ENCODE measurements at regions not wholly inside any gene's neighbourhood (a gene's known extent, or its start where the extent isn't known, plus 50 kb on each side); places are given as distances from the start of the nearest gene placed in this dataset.

DNA sequence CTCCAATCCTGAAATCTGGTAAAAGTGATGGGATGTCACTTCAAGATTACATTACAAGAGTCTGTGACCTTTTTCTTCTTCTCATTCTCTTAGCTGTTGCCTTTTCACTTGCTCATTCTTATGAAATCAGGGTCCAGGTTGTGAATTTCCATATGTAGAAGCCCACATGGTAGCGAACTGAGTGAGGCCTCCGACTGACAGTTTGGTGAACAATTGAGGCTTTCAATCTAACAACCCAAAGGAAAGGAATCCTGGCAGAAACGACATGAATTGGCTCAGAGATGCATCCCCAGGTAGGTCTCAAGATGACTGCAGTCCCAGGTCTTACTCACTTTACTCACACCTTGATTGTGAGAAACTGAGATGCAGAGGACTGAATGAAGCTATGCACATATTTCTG lies 203.4 kb upstream of the FAT4 start:
- TF ChIP-seq FOXP2 (optimal IDR thresholded peaks at IDR 0.05; ENCODE audit: control extremely low read depth, extremely low read length, insufficient read depth) (no peak), EZH2 (IDR thresholded peaks at IDR 0.05) (no peak), POLR2AphosphoS5 (IDR thresholded peaks at IDR 0.05; ENCODE audit: borderline replicate concordance, low read depth, low read length) (no peak)
- H3K36me3 ChIP-seq (ENCODE audit: insufficient read depth, low read length), result no peaks in the 10 kb centered on the region
- H3K9ac ChIP-seq (ENCODE audit: insufficient read length), result no peak overlapping the region
- DNase-seq (ENCODE audit: low read depth, low spot score), result no peak
- H3K4me3 ChIP-seq, result no peak overlapping the region
- H3K27ac ChIP-seq, result no peak overlapping the region
- H3K9me3 ChIP-seq (ENCODE audit: low read depth, low read length), result no peaks in the 10 kb centered on the region

DNA sequence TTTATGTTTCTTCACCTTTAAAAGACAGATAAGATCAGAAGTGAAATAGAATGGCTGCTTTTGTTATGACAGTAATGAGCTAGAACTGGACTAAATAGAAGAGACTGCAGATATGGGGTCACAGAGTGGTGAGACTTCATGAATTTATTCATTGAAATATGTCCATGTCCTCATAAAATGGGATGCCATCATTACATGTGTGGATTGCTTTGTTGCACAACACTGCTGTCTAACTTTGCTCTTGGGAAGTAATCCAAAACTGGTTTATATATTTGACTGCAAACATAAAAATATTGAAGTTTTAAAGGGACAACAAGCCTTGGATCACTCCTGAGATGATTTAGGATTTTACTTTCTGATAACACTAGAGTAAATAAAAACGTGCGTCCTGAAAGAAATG lies 209.2 kb upstream of the FAT4 start:
- Histone ChIP-seq H3K36me3 (ENCODE audit: insufficient read depth, low read length) (no peaks in the 10 kb centered on the region), H3K27ac (no peak overlapping the region), H3K4me3 (no peak overlapping the region), H3K9me3 (ENCODE audit: low read depth, low read length) (no peaks in the 10 kb centered on the region), H3K9ac (ENCODE audit: insufficient read length) (no peak overlapping the region)
- no peak for TF ChIP-seq POLR2AphosphoS5 (IDR thresholded peaks at IDR 0.05; ENCODE audit: borderline replicate concordance, low read depth, low read length)
- TF ChIP-seq EZH2 (IDR thresholded peaks at IDR 0.05), result no peak
- no peak for TF ChIP-seq FOXP2 (optimal IDR thresholded peaks at IDR 0.05; ENCODE audit: control extremely low read depth, extremely low read length, insufficient read depth)
- DNase-seq (ENCODE audit: low read depth, low spot score), result no peak

DNA sequence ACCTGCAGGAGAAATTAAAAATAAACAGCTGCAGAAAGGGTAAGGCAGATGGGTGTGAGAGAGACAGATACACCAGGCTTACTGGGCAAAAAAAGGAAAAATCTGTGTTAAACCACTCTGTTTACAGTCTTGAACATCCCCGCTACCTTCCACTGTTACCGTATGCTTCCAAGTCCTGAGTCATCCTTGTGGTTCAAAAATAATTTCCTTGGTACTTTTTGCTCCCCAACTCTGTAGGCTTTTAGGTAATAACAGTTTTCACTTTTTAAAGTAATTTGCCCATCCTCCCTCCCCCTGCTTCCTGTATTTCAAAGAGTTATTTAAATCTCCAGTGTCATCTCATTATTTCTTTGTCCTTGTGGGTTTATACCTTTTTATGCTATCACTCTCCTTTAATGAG lies 210.1 kb upstream of the FAT4 start:
- Histone ChIP-seq H3K4me3 (no peak overlapping the region), H3K9me3 (ENCODE audit: low read depth, low read length) (no peaks in the 10 kb centered on the region), H3K9ac (ENCODE audit: insufficient read length) (no peak overlapping the region), H3K27ac (no peak overlapping the region), H3K36me3 (ENCODE audit: insufficient read depth, low read length) (no peaks in the 10 kb centered on the region)
- TF ChIP-seq FOXP2 (optimal IDR thresholded peaks at IDR 0.05; ENCODE audit: control extremely low read depth, extremely low read length, insufficient read depth), result no peak
- no peak for TF ChIP-seq POLR2AphosphoS5 (IDR thresholded peaks at IDR 0.05; ENCODE audit: borderline replicate concordance, low read depth, low read length)
- no peak for TF ChIP-seq EZH2 (IDR thresholded peaks at IDR 0.05)
- no peak for DNase-seq (ENCODE audit: low read depth, low spot score)

DNA sequence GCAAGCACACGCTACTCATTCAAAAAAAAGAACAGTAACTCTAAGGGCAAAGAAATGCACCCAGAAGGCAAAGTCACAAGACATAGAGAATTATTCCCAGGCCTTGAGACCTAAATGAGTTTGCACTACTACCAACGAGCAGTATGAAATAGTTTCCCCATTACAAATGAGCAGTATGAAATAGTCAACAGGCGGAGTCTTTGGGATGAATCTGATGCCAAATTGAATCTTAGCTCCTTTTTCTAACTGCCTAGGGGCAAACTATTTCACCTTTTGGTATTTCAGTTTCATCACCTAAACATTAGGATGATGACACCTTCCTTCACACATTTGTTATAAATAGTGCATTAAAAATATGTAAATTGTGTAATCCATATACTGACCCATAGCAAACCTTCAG lies 213.0 kb upstream of the FAT4 start:
- no peak overlapping the region for H3K27ac ChIP-seq
- H3K4me3 ChIP-seq, result no peak overlapping the region
- no peaks in the 10 kb centered on the region for H3K36me3 ChIP-seq (ENCODE audit: insufficient read depth, low read length)
- no peak overlapping the region for H3K9ac ChIP-seq (ENCODE audit: insufficient read length)
- no peaks in the 10 kb centered on the region for H3K9me3 ChIP-seq (ENCODE audit: low read depth, low read length)
- no peak for DNase-seq (ENCODE audit: low read depth, low spot score)
- TF ChIP-seq POLR2AphosphoS5 (IDR thresholded peaks at IDR 0.05; ENCODE audit: borderline replicate concordance, low read depth, low read length), result no peak
- TF ChIP-seq FOXP2 (optimal IDR thresholded peaks at IDR 0.05; ENCODE audit: control extremely low read depth, extremely low read length, insufficient read depth), result no peak
- TF ChIP-seq EZH2 (IDR thresholded peaks at IDR 0.05), result no peak

DNA sequence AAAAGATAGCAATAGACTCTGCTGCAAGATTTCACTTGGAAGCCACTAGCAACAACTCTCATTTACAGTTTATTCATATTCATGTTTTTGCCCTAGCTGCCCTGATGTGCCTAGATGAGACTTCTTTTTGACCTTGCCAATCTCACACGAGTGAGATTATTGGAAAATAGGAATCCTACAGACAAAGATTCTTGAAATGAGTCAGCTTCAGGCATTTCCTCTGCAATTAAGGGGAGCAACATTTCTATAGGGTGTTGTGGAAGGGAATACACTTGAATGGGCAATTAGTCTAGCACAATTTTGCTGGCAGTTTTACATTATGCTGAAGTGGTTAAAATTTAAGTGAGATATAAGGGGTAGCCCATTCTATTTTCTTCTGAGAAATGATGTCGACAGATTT lies 217.0 kb upstream of the FAT4 start:
- no peak overlapping the region for H3K4me3 ChIP-seq
- no peak overlapping the region for H3K27ac ChIP-seq
- no peak overlapping the region for H3K9ac ChIP-seq (ENCODE audit: insufficient read length)
- no peaks in the 10 kb centered on the region for H3K9me3 ChIP-seq (ENCODE audit: low read depth, low read length)
- H3K36me3 ChIP-seq (ENCODE audit: insufficient read depth, low read length), result no peaks in the 10 kb centered on the region
- no peak for TF ChIP-seq EZH2 (IDR thresholded peaks at IDR 0.05)
- TF ChIP-seq POLR2AphosphoS5 (IDR thresholded peaks at IDR 0.05; ENCODE audit: borderline replicate concordance, low read depth, low read length), result no peak
- no peak for TF ChIP-seq FOXP2 (optimal IDR thresholded peaks at IDR 0.05; ENCODE audit: control extremely low read depth, extremely low read length, insufficient read depth)
- DNase-seq (ENCODE audit: low read depth, low spot score), result peak; percentile 10

DNA sequence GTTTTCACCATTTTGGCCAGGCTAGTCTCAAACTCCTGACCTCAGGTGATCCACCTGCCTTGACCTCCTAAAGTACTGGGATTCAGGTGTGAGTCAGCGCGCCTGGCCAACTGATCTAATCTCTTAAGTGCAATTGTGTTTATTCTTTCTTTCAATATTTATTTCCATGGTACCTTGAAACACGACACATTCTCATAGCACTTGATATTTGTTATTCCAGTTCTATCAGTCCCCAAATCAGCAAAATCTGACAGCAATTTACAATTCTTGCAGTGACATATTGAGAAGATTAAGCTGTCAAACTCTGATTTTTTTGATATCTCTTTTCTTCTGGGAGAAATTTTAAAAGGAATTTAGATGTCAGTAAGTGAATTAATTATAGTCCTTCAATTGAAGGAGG lies 218.1 kb upstream of the FAT4 start:
- Histone ChIP-seq H3K4me3 (no peak overlapping the region), H3K9me3 (ENCODE audit: low read depth, low read length) (no peaks in the 10 kb centered on the region), H3K36me3 (ENCODE audit: insufficient read depth, low read length) (no peaks in the 10 kb centered on the region), H3K27ac (no peak overlapping the region), H3K9ac (ENCODE audit: insufficient read length) (no peak overlapping the region)
- TF ChIP-seq POLR2AphosphoS5 (IDR thresholded peaks at IDR 0.05; ENCODE audit: borderline replicate concordance, low read depth, low read length) (no peak), EZH2 (IDR thresholded peaks at IDR 0.05) (no peak), FOXP2 (optimal IDR thresholded peaks at IDR 0.05; ENCODE audit: control extremely low read depth, extremely low read length, insufficient read depth) (no peak)
- no peak for DNase-seq (ENCODE audit: low read depth, low spot score)

DNA sequence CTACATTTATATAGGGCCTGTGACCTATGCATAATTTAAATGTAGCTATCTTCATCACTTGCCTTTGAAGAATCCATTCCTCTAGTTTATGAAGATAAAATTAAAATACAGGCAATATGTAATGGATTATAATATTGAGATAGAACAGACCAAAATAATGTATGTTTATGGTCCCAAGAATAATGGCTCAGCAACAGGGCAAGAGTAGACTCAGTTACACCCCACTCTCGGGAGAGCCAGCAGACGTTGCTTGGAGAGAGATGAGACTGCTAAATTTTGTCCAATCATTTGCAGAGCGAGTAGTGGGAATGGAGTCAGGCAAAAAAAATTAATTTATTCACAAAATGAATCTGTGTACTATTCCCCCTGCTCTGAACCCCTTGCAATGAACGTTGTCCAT lies 223.2 kb upstream of the FAT4 start:
- Histone ChIP-seq H3K9me3 (ENCODE audit: low read depth, low read length) (no peaks in the 10 kb centered on the region), H3K4me3 (no peak overlapping the region), H3K36me3 (ENCODE audit: insufficient read depth, low read length) (no peaks in the 10 kb centered on the region), H3K27ac (no peak overlapping the region), H3K9ac (ENCODE audit: insufficient read length) (no peak overlapping the region)
- no peak for DNase-seq (ENCODE audit: low read depth, low spot score)
- TF ChIP-seq POLR2AphosphoS5 (IDR thresholded peaks at IDR 0.05; ENCODE audit: borderline replicate concordance, low read depth, low read length), result no peak
- no peak for TF ChIP-seq EZH2 (IDR thresholded peaks at IDR 0.05)
- no peak for TF ChIP-seq FOXP2 (optimal IDR thresholded peaks at IDR 0.05; ENCODE audit: control extremely low read depth, extremely low read length, insufficient read depth)

DNA sequence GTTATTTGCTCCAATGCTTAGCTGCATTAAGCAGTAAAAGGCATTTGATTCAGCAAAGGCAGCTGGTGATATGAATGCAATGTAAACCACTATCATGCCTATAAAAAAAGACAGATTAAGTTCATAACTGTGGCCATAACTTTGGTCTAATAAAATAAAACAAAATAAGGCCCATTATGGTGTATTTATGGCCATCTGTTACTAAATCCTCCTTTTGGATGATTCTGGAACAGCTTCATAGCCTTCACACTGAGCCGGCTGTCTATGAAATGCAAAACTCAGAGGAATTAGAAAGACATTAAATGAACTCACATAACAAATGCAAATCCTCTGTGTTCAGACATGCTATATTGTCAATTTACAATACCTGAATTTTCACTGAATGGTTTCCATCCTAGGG lies 223.7 kb upstream of the FAT4 start:
- Histone ChIP-seq H3K4me3 (no peak overlapping the region), H3K9ac (ENCODE audit: insufficient read length) (no peak overlapping the region), H3K27ac (no peak overlapping the region), H3K9me3 (ENCODE audit: low read depth, low read length) (no peaks in the 10 kb centered on the region), H3K36me3 (ENCODE audit: insufficient read depth, low read length) (no peaks in the 10 kb centered on the region)
- DNase-seq (ENCODE audit: low read depth, low spot score), result no peak
- no peak for TF ChIP-seq POLR2AphosphoS5 (IDR thresholded peaks at IDR 0.05; ENCODE audit: borderline replicate concordance, low read depth, low read length)
- TF ChIP-seq EZH2 (IDR thresholded peaks at IDR 0.05), result no peak
- TF ChIP-seq FOXP2 (optimal IDR thresholded peaks at IDR 0.05; ENCODE audit: control extremely low read depth, extremely low read length, insufficient read depth), result no peak

DNA sequence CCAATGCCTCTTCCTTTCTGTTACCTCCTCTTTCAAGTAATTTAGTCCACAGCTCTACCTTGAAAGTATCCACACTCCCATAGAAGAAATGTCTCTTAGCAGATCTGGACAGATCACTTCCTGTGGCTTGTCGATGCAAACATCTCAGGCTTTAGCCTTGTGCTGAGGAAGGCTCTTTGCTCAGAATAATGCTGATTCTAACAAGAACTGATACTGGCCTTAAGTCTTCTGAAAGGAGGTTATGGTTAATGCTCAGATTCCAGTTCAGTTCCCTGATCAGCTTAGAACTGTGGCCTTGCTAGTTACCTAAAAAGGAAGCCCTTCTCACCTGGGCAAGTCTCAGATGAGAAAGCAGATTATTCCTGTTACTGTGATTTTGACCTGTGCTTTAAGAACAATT lies 230.1 kb upstream of the FAT4 start:
- Histone ChIP-seq H3K36me3 (ENCODE audit: insufficient read depth, low read length) (no peaks in the 10 kb centered on the region), H3K4me3 (no peak overlapping the region), H3K9me3 (ENCODE audit: low read depth, low read length) (no peaks in the 10 kb centered on the region), H3K9ac (ENCODE audit: insufficient read length) (no peak overlapping the region), H3K27ac (no peak overlapping the region)
- no peak for DNase-seq (ENCODE audit: low read depth, low spot score)
- TF ChIP-seq POLR2AphosphoS5 (IDR thresholded peaks at IDR 0.05; ENCODE audit: borderline replicate concordance, low read depth, low read length), result no peak
- no peak for TF ChIP-seq EZH2 (IDR thresholded peaks at IDR 0.05)
- TF ChIP-seq FOXP2 (optimal IDR thresholded peaks at IDR 0.05; ENCODE audit: control extremely low read depth, extremely low read length, insufficient read depth), result no peak
